ENCODE measurements at regions not wholly inside any gene's neighbourhood (a gene's known extent, or its start where the extent isn't known, plus 50 kb on each side); places are given as distances from the start of the nearest gene placed in this dataset.

DNA sequence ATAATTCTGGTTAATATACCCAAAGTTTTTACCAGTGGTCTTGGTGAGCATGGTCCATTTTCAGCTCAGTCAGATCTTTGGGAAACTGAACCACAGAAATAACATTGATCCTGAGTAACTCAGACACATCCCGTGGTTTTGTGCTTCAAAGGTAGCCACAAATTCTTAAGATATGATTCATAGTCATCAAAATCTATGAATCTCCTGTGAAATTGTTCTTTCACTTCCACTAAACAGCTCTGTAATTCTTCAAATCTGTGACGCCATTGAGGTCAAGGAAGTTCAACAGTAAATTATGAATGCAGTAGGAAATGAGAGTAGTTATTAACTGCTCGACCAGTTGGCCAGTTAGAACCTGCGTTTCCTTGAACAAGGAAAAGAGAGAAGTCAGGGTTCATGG is 147.3 kb downstream of the IRS1 start:
- DNase-seq: no peak

DNA sequence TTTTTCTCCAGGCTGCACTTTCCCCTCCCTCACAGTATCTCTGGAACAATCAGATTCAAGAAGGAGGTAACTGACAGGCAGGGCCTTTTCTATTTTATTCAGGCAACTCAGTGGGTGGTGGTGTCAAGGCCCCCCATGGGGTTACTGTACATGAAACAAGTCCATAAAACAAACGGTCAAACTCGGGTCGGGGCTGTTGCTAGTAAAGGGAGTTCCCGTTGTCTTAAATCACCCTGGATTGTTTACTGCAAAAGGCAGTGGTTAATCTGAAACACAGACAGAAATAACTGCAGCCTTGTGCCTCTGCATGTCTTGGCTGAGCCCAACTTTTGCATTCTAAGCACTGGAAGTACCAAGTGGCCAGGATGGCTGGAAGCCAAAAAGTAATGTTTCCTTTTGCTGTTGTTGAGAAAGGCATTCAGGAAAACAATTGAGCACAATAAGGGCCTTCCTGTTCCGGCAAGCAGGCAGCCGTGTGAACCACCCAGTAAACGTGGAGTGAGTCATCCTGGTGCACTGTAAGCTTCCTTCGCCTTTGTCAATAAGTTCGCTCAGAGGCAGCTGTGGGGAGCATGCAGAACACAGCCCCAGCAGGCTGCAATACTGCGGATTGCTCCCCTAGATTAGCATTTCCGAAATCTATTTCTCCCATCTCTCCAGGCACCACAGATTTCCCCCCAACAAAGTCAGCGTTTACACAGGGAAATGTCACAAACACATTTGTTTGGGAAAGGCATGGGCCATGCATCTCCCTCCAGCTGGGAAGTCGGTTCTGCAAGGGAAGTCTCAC is 149.6 kb downstream of the IRS1 start:
- DNase-seq: no peak

DNA sequence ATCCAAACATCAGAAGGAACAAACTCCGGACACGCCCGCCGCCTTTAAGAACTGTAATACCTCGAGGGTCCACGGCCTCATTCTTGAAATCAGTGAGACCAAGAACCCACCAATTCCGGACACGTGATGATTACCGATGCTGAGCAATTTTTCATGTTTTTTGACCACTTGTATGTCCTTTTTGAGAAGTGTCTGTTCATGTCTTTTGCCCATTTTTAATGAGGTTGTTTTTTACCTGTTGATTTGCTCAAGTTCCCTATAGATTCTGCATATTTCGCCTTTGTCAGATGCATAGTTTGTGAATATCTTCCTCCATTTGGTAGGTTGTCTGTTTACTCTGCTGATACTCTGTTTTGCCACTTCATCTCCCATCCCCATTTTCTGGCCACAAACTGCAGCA is 150.4 kb downstream of the IRS1 start:
- DNase-seq: no peak

DNA sequence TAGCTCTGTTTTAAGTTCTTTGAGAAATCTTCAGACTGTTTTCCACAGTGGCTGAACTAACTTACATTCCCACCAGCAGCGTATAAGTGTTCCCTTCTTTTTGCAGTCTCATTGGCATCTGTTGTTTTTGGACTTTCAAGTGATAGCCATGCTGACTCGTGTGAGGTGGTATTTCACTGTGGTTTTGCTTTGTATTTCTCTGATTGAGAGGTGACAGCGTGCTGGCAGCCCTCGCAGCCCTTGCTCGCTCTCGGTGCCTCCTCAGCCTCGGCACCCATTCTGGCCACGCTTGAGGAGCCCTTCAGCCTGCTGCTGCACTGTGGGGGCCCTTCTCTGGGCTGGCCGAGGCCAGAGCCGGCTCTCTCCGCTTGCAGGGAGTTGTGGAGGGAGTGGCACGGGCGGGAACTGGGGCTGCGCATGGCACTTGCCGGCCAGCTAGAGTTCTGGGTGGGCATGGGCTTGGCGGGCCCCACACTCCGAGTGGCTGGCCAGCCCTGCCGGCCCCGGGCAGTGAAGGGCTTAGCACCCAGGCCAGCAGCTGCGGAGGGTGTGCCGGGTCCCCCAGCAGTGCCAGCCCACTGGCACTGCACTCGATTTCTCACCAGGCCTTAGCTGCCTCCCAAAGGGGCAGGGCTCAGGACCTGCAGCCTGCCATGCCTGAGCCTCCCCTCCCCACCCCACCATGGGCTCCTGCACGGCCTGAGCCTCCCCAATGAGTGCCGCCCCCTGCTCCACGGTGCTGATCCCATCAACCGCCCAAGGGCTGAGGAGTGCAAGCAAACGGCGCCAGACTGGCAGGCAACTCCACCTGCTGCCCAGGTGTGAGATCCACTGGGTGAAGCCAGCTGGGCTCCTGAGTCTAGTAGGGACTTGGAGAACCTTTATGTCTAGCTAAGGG is 151.8 kb downstream of the IRS1 start:
- no peak for DNase-seq

DNA sequence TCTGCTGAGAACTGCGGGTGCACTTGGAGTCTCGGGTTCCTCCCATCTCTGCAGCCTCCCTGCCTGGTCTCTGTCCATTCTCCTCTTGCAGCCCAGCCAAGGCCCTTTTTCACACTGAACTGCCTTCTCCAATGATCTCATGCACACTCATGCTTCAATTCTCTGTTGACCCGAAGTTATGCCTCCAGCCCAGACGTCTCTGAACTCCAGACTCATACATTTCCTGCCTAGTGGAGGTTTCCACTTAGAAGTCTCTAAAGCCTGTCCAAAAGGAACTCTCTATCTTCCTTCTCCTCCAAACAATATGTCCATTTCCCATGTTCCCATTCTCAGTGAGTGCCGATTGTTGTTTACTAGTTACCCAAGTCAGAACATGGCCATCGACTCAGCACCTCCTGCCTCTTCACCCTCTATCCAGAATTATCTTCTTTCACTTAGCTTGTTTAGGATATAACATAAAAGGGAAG is 155.2 kb downstream of the IRS1 start:
- DNase-seq: no peak

DNA sequence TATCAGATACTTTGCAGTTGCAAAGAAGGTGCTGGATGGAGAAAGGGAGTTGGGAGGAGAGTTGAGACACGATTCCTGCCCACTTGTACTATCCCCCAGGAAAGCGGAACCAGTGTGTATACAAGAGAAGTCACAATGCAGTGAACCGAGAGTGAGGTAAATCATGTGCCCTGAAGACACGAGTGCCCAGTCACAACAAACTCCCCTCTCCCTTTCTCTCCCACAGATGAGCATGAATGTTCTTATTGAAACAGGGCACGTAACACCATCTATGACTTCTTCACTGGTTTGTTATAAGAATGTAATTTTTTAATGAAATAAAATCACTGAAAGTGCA is 155.7 kb downstream of the IRS1 start:
- DNase-seq: no peak

DNA sequence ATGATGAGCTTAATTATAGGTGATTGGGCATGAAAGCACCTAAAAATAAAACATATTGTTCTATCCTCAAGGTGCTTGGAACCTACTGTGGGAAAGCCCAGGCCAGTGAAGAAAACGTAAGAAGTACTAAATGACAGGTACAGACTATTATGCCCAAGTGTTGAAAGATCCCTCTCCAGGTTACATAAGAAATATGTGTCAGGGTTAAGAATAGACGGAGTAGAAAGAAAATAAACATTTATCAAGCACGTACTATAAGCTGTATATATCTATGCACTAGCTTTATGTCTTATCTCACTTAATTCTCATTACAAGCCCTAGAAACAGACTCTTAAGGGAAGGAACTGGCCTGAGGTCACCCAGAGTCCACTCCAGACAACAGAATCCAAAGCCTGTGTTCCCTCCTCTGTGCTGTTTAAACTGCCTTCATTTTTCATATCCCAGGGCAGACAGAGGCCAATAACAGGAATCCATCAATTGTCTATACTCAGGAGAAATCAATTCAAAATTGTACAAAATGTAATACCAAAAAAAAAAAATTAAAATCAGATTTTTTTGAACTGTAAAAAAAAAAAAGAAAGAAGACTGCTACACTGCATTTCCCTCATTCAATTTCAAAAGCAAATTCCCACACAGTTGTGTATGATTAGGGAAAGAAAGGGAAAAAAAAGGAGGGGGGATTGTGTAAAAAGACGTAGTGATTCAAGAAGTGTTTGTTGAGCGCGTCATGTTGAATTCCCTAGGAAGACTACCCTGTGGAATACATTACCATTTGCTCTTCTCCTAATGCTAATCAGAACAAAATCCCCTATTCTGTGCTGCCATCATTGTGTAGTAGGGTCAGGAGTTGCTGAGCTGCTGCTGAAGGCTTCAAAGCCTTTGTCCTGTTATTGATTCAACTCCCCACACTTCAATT is 156.3 kb downstream of the IRS1 start:
- no peak for DNase-seq

DNA sequence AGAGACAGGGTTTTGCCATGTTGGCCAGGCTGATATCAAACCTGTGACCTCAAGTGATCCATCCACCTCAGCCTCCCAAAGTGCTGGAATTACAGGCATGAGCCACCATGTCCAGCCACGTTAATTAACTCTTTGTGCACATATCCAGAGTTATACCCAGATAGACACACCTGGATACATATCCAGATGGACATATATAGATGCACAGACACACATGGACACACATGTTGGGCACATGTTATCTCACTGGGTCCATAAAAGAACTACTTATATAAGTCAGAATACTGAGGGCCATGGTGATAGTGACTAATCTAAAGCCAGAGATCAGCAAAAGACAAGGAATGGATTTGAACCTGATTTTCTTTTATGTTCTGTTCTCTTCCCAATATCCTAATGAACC is 158.6 kb downstream of the IRS1 start:
- DNase-seq: no peak

DNA sequence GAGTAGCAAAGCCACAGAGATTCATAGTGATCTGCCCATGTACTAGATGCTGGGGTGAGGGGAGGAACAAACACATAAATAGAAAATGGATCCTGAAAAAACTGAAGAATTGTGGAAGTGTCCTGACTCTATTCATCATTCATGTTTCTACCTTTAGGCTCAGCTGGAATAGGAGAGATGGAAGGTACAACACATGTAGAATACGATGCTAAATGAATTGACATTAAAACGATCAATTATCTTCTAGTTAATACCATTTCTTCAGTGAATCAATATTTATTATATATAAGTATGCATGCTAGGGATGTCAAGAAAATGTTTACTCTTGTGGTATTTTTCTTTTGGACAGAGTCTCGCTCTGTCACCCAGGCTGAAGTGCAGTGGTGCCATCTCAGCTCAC is 159.1 kb downstream of the IRS1 start:
- no peak for DNase-seq

DNA sequence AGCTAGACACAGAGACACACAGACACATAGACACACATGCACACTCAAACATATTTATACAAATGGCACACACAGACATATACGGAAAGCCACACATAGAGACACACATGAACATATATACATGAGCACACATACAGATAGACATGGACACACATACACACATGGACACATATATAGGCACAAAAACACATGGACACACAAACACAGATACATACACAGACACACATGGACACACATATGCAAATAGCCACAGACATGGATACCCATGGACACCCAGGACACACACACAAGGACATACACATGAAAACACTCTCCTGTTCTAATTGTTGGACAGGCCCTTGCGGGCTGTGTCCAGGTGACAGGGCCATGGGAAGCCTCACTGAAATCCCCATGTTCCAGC is 160.1 kb downstream of the IRS1 start:
- no peak for DNase-seq

DNA sequence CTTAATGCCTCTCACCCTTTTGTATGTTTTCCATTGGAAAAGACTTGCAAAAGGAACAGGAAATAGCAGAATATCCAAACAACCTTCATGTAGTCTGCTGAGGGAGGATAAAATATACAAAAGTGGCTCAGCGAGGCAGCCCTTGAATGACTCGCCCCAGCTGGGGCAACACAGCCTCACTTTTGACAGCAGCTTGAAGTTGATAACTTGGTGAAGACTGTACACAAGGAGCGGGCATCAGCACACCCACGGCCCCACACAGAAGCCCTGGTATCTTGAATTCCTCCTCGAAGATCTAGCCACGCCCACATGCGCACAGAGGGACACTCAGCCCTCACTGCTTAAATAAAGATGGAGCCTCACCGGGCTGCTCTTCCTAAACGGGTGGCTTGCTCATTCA is 161.0 kb downstream of the IRS1 start:
- DNase-seq: no peak

DNA sequence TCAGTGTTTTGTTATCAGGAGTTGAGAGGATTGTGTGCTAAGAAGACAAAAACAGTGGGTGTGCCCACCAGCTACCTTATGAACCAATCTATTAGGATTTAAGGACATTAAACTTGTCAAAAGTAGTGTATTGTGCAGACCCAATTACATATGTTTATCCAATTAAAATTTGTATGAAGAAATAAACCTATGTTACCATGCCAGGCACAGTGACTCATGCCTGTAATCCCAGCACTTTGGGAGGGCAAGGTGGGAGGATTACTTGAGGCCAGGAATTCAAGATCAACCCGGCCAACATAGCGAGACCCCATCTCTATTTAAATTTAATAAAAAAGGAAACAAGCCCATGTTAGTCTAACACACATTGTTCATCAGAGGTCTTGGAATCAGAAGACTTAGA is 162.2 kb downstream of the IRS1 start:
- no peak for DNase-seq

DNA sequence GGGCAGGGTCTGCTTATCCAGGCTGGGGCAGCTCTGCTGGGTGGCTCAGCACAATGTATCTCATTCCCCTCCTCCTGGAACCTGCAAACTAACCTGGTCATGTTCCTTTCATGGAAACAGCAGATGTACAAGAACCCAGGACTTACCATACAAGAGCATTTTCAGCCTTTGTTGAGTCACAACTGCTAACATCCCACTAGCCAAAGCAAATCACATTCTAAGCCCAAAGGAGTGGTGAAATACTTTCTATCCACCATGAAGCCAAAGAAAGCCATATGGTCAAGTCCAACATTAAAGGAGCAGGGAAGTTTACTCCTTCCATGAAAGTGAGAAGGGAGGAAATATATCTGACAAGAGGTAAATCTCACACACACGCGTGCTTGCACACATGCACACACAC is 163.0 kb downstream of the IRS1 start:
- DNase-seq: no peak

DNA sequence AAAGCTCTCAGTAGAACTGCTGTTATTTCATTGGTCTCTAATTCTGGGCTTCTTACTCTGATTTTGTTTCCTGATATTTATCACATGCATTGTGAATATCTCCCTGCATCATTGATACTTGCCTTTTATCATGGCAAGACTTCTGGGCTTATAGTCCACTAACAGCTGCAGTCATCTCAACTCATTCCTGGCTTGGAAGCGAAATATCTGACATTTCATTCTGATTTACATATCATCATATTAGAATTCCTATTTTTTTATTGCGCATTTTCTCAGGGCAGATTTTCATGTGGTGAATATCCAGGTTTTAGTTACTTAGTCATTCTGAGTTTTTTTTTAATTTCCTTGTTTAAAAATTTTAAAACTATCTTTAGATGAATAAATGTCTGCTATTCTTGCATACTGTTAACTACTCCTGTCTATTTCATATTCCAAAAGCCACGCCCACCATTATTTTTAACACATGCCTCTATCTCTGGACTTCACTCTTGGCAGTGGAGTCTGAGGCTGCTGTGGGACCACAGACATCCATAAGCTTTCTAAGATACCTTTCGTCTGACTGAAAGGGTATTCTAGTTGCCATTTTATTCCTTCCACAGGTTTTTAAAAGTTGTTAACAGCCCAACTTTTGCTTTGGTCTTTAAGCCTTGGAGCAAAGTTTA is 164.5 kb downstream of the IRS1 start:
- no peak for DNase-seq

DNA sequence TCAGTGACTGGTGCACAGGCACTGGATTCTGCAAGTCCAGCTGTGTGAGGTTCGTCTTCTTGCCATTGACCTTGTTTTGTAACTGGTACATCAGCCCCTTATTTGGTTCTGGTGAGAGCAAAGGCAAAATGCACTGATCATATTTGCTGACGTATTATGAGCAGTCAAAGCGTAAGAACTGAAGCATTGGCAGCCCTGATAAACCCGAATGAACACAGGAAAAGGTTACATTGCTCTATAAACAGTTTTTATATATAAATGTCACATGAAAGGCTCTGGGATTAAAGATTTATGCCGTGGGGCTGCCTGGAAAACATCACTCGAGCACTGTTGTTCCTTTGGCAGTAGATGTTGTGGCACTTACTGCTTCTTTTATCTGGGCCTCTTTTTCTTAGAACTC is 167.9 kb downstream of the IRS1 start:
- DNase-seq: no peak

DNA sequence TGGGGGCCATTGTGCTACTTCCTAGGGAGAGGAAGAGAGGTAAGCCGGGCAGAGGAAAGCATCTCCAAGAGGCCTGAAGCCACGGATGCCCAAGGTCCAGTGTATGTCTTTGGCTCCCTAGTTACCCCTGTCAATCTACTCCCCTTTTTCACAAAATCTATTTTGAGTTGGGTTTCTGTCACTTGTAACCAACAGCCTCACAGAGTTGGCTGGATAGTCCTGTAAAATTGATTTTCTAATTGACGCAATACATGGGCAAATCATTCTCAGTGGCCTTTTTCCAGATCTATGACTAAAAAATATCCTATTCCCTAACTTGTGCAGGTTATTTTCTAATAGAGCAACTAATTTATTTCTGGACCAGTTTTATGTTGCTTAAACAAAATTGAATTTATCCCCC is 168.4 kb downstream of the IRS1 start:
- DNase-seq: no peak

DNA sequence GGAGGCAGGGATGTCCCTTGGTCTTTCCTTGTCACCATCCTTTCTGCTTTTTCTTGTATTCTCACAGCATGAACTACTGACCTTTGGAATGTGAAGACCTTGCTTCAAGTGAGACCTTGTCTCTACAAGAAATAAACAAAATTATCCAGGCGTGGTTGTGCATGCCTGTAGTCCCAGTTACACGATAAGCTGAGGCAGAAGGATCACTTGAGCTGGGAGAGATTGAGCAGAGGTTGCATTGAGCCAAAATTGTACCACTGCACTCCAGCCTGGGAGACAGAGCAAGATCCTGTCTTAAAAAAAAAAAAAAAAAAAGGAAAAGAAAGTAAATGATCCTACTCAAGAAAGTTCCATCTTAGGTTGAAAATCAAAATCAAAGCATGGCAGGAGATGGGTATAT is 173.7 kb downstream of the IRS1 start:
- no peak for DNase-seq

DNA sequence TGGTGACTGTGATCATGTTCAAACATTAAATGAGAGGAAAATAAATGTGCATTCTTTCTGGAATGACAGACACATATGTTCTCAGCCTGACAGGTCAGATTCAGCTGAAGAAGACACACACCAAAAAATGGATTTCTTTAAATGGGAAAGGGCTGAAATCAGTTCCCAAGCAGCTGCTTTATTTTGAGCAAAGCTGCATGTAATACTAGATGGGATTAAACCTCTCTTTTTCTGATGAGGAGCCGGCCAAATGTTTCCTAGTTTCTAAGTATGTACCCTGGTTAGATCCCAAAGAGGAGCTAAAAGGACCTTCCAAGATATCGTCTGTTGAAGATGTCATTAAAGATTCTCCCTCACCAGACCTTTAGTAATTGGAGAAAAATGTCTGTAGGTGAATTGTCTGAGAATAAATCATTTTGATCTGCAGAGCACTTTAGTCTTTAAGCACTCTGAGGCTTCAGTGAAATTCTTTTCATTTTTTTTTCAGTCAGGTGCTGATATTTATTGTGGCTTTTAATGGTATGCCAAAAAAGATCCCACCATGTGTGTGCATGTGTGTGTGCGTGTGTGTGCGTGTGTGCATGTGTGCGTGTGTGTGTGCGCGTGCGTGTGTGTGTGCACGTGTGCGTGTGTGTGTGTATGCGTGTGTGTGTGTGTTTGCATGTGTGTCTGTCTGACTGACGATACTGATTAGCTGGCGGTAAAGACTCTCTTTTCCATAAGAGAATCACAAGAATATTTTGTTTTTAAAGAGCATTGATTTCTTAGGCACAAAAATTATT is 175.8 kb downstream of the IRS1 start:
- no peak for DNase-seq

DNA sequence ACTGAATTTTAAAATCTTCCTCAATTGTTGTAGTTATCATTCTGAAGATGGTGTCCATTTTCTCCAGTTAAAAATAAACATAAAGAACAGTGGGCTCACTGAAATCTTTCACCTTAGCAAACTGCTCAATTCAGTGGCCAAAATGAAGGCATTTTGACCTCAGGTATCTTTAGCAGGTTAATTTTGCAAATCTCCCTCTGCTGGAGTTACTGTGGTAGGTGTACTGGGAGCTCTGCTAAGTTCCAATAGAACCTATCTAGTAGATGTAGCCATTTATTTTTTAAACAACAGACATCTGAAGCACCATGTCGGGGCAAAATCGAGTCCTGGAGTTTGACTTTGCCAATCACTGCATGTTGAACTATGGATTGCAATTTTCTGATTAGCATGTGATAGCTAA is 177.1 kb downstream of the IRS1 start:
- DNase-seq: no peak

DNA sequence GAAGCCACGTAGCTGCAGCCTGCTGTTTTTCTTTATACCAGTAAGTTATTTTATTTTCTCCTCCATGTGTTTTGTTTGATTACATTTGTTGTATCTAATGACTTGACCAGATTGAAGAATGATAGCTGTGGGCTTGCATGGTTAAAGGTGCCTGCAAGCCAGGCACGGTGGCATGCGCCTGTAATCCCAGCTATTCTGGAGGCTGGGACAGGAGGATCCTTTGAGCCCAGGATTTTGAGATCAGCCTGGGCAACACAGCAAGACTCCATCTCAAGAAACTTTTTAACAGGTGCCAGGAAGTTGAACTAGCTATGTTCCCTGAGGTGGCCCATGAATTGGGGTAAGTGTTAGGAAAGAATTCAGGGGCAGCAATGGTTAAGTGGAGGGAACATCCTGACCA is 179.4 kb downstream of the IRS1 start:
- no peak for DNase-seq

DNA sequence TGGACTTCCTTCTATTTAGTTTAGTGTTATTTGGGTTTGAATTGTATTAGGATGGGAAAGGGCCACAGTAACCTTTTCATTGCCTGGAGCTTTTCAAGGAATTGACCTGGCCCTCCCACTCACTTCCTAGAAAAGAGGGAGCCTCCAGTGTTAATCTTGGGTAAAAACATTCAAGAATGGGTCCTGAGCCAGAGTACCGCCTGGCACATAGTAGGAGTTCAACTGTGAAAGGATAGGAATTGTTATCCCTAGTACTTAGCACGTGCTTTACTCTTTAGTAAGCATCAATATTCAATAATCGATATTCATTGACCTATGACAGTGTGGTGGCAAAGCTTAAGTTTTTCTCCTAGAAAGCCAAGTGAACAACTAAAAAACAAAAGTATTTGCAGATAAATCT is 179.9 kb downstream of the IRS1 start:
- no peak for DNase-seq
